ENCODE measurements at regions not wholly inside any gene's neighbourhood (a gene's known extent, or its start where the extent isn't known, plus 50 kb on each side); places are given as distances from the start of the nearest gene placed in this dataset.

DNA sequence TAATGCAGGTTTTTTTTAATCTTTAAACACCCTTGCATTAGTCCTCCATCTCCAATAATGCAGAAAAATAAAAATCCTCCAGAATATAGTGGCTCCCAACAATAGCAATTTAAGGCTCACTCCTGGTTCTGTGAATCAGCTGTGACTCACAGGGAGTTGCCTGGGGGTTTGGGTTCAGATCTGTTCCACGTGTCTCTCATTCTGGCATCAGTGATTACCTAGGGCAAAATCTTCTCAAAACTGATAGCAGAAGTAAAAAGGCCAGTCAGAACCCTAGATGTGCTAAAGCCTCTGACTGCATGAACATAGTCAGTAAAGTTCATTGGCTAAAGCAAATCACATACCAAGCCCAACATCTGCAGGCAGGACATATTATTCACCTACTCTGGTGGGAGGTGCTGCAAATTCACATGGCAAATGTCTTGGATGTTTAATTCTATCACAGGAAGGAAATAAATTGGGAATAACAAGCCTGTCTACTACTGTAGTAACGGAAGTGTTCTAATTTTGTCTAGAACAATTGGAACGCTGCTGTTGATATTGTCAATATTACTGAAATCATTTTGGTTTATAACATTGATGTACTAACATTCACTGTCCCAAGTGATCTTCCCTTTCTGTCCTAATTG is 364.1 kb upstream of the CNTN4 start:
- H3K27ac ChIP-seq, result no peak overlapping the region
- TF ChIP-seq, protein P1, sequence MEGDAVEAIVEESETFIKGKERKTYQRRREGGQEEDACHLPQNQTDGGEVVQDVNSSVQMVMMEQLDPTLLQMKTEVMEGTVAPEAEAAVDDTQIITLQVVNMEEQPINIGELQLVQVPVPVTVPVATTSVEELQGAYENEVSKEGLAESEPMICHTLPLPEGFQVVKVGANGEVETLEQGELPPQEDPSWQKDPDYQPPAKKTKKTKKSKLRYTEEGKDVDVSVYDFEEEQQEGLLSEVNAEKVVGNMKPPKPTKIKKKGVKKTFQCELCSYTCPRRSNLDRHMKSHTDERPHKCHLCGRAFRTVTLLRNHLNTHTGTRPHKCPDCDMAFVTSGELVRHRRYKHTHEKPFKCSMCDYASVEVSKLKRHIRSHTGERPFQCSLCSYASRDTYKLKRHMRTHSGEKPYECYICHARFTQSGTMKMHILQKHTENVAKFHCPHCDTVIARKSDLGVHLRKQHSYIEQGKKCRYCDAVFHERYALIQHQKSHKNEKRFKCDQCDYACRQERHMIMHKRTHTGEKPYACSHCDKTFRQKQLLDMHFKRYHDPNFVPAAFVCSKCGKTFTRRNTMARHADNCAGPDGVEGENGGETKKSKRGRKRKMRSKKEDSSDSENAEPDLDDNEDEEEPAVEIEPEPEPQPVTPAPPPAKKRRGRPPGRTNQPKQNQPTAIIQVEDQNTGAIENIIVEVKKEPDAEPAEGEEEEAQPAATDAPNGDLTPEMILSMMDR (IDR thresholded peaks at IDR 0.05), result no peak
- no peak for TF ChIP-seq ZFX (IDR thresholded peaks at IDR 0.05; ENCODE audit: borderline replicate concordance)

DNA sequence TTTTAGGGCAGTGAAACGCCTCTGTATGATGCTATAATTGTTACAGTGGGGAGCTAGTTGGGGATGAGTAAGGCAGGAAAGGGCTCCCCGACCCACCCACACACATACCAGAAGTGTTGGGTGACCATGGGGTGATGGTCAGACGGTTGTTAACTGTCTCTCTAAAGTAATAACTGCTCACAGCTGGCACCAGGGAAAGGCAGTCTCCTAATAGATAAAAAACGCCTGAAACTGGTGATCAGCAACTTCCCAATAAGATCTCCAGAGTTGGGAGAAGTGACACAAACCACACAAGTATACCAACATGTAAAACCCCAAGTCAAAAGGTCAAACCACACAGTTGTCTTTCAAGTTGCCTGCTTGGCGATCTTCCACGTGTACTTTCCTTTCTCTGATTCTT is 346.5 kb upstream of the CNTN4 start:
- no peak overlapping the region for H3K27ac ChIP-seq
- TF ChIP-seq, protein P1 (IDR thresholded peaks at IDR 0.05), result no peak
- TF ChIP-seq ZFX (IDR thresholded peaks at IDR 0.05; ENCODE audit: borderline replicate concordance), result no peak

DNA sequence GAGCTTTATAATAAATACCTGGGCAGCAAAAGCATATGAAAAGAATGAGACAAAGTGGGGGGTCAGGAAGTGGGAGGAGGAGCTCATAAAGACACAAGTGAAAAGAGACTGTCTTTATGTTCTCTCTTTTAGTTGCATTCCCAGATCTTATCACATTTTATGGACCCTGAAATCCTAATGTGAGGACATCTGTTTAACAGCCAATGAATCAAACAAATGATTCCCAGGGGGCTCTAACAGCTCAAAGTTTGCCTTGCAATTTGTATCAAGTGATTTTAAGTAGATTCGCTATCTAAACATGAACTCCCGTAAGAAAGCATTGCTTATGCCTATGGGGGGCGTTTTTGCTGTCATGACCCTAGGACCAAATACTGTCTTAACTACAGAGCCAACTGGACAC is 332.3 kb upstream of the CNTN4 start:
- TF ChIP-seq, protein P1 (IDR thresholded peaks at IDR 0.05), result no peak
- TF ChIP-seq ZFX (IDR thresholded peaks at IDR 0.05; ENCODE audit: borderline replicate concordance), result no peak
- no peak overlapping the region for H3K27ac ChIP-seq

DNA sequence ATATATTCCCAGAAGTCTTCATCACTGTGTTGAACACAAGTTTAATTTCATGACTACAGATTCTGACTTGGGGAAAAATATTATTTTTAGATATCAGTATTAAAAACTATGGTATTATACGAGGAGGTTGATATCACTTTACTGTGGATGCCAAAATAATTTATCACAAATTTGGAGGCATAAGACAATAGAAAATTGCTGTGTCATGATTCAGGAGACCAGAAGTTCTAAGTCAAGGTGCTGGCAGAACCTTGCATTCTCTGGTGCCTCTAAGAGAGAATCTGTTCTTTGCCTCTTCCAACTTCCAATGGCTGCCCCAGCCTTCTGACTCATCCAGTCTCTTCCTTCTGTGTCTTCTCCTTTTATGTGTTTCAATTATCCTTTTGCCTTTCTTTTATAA is 325.0 kb upstream of the CNTN4 start:
- H3K27ac ChIP-seq, result no peak overlapping the region
- TF ChIP-seq, protein P1 (IDR thresholded peaks at IDR 0.05), result no peak
- no peak for TF ChIP-seq ZFX (IDR thresholded peaks at IDR 0.05; ENCODE audit: borderline replicate concordance)

DNA sequence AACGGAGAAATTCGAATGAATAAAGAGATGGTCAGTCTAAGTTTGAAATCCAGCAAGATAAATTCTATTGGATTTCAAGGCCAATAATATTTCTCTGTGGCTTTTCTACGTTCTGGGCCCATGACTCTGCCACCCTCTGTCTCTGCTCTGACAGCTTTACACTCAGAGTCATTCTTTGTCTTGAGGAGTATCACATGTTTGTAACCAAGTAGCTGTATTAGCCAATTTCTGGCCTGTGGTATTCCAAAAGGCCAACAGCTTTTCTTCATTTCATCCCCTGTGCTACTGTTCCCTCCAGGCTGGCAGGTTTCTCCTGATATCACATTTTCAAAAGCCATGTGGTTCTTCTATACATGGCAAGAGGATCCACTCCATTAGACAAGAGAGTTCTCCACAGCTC is 324.1 kb upstream of the CNTN4 start:
- no peak for TF ChIP-seq ZFX (IDR thresholded peaks at IDR 0.05; ENCODE audit: borderline replicate concordance)

DNA sequence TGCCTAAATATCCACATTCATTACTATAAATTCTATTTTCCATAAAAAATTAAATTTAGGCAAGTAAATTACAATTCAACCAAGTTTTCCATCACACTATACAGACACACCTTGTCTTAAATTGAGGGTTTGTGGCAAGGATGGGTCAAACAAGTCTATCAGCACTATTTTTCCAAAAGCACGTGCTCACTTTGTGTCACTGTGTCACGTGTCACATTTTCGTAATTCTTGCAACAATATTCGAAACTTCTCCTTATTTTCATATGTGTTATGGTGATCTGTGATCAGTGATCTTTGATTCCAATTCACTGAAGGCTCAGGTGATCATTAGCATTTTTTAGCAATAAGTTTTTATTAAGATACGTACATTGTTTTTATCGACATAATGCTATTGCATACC is 323.3 kb upstream of the CNTN4 start:
- no peak overlapping the region for H3K27ac ChIP-seq
- TF ChIP-seq ZFX (IDR thresholded peaks at IDR 0.05; ENCODE audit: borderline replicate concordance), result no peak
- TF ChIP-seq, protein P1 (IDR thresholded peaks at IDR 0.05), result no peak

More for the DNA sequence above, 324.1 kb upstream of the CNTN4 start:
- no peak overlapping the region for H3K27ac ChIP-seq

DNA sequence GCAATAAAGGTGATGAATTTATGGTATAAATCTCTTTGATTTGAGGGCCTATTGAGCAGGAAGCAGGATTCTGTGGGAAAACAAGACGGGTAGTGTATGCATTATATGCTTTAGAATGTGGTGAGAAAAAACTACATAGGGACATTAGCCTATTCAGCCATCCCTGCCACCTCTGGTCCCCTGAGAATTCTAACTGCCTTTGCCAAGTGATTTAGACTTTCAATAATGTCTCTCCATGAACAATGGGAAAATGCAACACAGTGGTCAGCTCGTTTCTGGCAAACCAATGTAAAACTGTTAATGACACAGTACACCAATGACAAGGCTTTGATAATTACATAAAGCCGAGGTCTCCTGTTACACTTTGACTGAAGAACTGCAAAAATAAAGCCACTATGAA is 314.7 kb upstream of the CNTN4 start:
- TF ChIP-seq, protein P1 (IDR thresholded peaks at IDR 0.05), result no peak
- TF ChIP-seq ZFX (IDR thresholded peaks at IDR 0.05; ENCODE audit: borderline replicate concordance), result no peak
- no peak overlapping the region for H3K27ac ChIP-seq

DNA sequence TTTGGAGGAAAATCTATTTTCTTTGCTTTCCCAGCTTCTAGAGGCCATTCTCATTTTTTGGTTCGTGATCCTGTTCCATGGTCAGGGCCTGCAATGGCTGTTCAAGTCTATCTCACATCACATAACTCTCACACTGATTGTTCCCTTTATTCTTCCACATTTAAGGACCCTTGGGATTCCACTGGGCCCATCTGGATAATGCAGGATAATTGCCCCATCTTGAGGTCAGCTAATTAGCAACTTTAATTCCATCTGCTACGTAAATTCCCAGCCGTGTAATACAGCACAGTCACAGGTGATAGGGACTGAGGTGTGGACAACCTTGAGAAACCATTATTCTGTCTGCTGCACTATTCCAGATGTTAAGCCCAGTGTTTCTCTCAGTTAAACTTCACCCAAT is 311.6 kb upstream of the CNTN4 start:
- TF ChIP-seq, protein P1 (IDR thresholded peaks at IDR 0.05), result no peak
- TF ChIP-seq ZFX (IDR thresholded peaks at IDR 0.05; ENCODE audit: borderline replicate concordance), result no peak
- H3K27ac ChIP-seq, result no peak overlapping the region

Measured in 22Rv1 (cell line).